IMR-90 (cell line): ENCODE measurements at regions not wholly inside any gene's neighbourhood (a gene's known extent, or its start where the extent isn't known, plus 50 kb on each side); places are given as distances from the start of the nearest gene placed in this dataset.

Experiments used
- ATAC-seq: fragments of 200-7000 bp; cut with Tn5 transposase; 2 replicates; pipeline ENCODE4 v1.9.1; 2020; ENCODE audit warnings: low read depth, mild to moderate bottlenecking, moderate library complexity
- BruUV-seq: library from RNA; stranded (reverse); fragments of 400-500 nt; replicated peaks from 2 replicates; lab custom pipeline; 2021; lab: Mats Ljungman, UMichigan
- CTCF ChIA-PET: fragments of 300-600 bp; formaldehyde crosslinking; extraction: SDS; loops from one replicate; lab custom pipeline; 2021; ENCODE audit warnings: antibody characterized with exemption; lab: Yijun Ruan, JAX
- POLR2A ChIA-PET: fragments of 300-600 bp; sonication (Branson Sonifier 250); formaldehyde crosslinking; loops from one replicate; lab custom pipeline; 2022; ENCODE audit warnings: antibody characterized with exemption; ENCODE audit not compliant: unreplicated experiment; lab: Charles Lee
- DNase-seq: peaks from one replicate; pipeline ENCODE4 v3.0.0; 2013
- H2AFZ ChIP-seq: replicated peaks from 2 replicates; pipeline ENCODE3; 2013; ENCODE audit warnings: low read length, mild to moderate bottlenecking; ENCODE audit not compliant: poor library complexity
- H2AK5ac ChIP-seq: 2 replicates; pipeline ENCODE4 v1.6.1; 2013; ENCODE audit warnings: low read depth, low read length, inconsistent platforms
- H2AK9ac ChIP-seq: replicated peaks from 2 replicates; pipeline ENCODE3; 2013; ENCODE audit warnings: mild to moderate bottlenecking, low read depth, low read length, moderate library complexity; ENCODE audit not compliant: poor library complexity
- H2BK120ac ChIP-seq: 2 replicates; pipeline ENCODE4 v1.6.1; 2013; ENCODE audit warnings: low read depth, low read length, inconsistent platforms
- H2BK15ac ChIP-seq: 3 replicates; pipeline ENCODE4 v1.6.1; 2013; ENCODE audit warnings: low read depth, low read length, inconsistent platforms
- H2BK20ac ChIP-seq: 2 replicates; pipeline ENCODE4 v1.6.1; 2013; ENCODE audit warnings: low read depth, mild to moderate bottlenecking, inconsistent platforms, low read length, moderate library complexity
- H2BK5ac ChIP-seq: 2 replicates; pipeline ENCODE4 v1.6.1; 2013; ENCODE audit warnings: mild to moderate bottlenecking, low read depth, low read length, inconsistent platforms; ENCODE audit not compliant: poor library complexity, severe bottlenecking
- H3K14ac ChIP-seq: replicated peaks from 2 replicates; pipeline ENCODE4 v1.6.1; 2013; ENCODE audit warnings: low read depth, low read length, inconsistent platforms
- H3K18ac ChIP-seq: 2 replicates; pipeline ENCODE4 v1.6.1; 2013; ENCODE audit warnings: low read depth, low read length, control low read depth
- H3K23ac ChIP-seq: 2 replicates; pipeline ENCODE4 v1.6.1; 2013; ENCODE audit warnings: low read depth, low read length, inconsistent platforms
- H3K27ac ChIP-seq: 2 replicates; pipeline ENCODE4 v1.5.1; 2013; ENCODE audit warnings: mild to moderate bottlenecking, control low read depth, low read length; ENCODE audit not compliant: insufficient read depth
- H3K27me3 ChIP-seq: 2 replicates; pipeline ENCODE4 v1.6.1; 2013; ENCODE audit warnings: low read length; ENCODE audit not compliant: control insufficient read depth, insufficient read depth
- H3K36me3 ChIP-seq: 2 replicates; pipeline ENCODE4 v1.6.1; 2013; ENCODE audit warnings: low read length, mixed read lengths; ENCODE audit not compliant: control insufficient read depth, insufficient read depth
- H3K4ac ChIP-seq: 2 replicates; pipeline ENCODE4 v1.6.1; 2013; ENCODE audit warnings: low read depth, low read length, inconsistent platforms
- H3K4me1 ChIP-seq: 2 replicates; pipeline ENCODE4 v1.6.1; 2013; ENCODE audit warnings: low read length, mixed read lengths; ENCODE audit not compliant: control insufficient read depth, insufficient read depth
- H3K4me2 ChIP-seq: 2 replicates; pipeline ENCODE4 v1.6.1; 2013; ENCODE audit warnings: low read depth, mild to moderate bottlenecking, control low read depth, low read length, moderate library complexity
- H3K4me3 ChIP-seq: 2 replicates; pipeline ENCODE4 v1.5.1; 2013; ENCODE audit warnings: low read depth, mild to moderate bottlenecking, control low read depth, low read length, moderate library complexity; ENCODE audit not compliant: insufficient read depth
- H3K56ac ChIP-seq: 2 replicates; pipeline ENCODE4 v1.6.1; 2013; ENCODE audit warnings: low read length, inconsistent platforms; ENCODE audit not compliant: insufficient read depth; ENCODE audit errors: extremely low read depth
- H3K79me1 ChIP-seq, 2 experiments: 2 replicates each; pipeline ENCODE4 v1.6.1; 2013; ENCODE audit warnings: low read length in 2 of 2, inconsistent platforms in 1 of 2, low read depth in 1 of 2
- H3K9ac ChIP-seq: 2 replicates; pipeline ENCODE4 v1.6.1; 2013; ENCODE audit warnings: low read depth, low read length, control low read depth
- H3K9me1 ChIP-seq: 2 replicates; pipeline ENCODE4 v1.6.1; 2013; ENCODE audit warnings: low read length, inconsistent platforms; ENCODE audit not compliant: insufficient read depth
- H3K9me3 ChIP-seq: 2 replicates; pipeline ENCODE4 v1.6.1; 2013; ENCODE audit warnings: low read length; ENCODE audit not compliant: control insufficient read depth, insufficient read depth
- H4K20me1 ChIP-seq: 2 replicates; pipeline ENCODE4 v1.6.1; 2013; ENCODE audit warnings: low read length, inconsistent platforms; ENCODE audit not compliant: insufficient read depth
- H4K5ac ChIP-seq: 2 replicates; pipeline ENCODE4 v1.6.1; 2013; ENCODE audit warnings: mild to moderate bottlenecking, low read depth, low read length, control low read depth
- H4K8ac ChIP-seq, 2 experiments: 2 replicates each; pipeline ENCODE4 v1.6.1; 2013; ENCODE audit warnings: low read depth in 2 of 2, low read length in 2 of 2, control low read depth in 1 of 2, inconsistent platforms in 1 of 2
- H4K91ac ChIP-seq: 2 replicates; pipeline ENCODE4 v1.6.1; 2013; ENCODE audit warnings: low read depth, low read length, inconsistent platforms; ENCODE audit not compliant: insufficient read depth
- CEBPB ChIP-seq: IDR thresholded peaks from 2 replicates; pipeline ENCODE4 v1.6.1; 2012; ENCODE audit warnings: low read depth, low read length, improper control_type of control experiment
- CTCF ChIP-seq: conservative IDR thresholded peaks from 2 replicates; pipeline ENCODE4 v1.5.1; 2012; ENCODE audit warnings: mild to moderate bottlenecking, low read depth, low read length, improper control_type of control experiment
- MAFK ChIP-seq: IDR thresholded peaks from 2 replicates; pipeline ENCODE4 v1.6.1; 2012; ENCODE audit warnings: low read depth, low read length, improper control_type of control experiment
- RAD21 ChIP-seq: IDR thresholded peaks from 2 replicates; pipeline ENCODE4 v1.6.1; 2012; ENCODE audit warnings: low read length, improper control_type of control experiment
- WGBS, 2 experiments: methylation state at CpG; one replicate each; pipeline versions ENCODE4 v1.1.5 to v1.1.7; 2013; ENCODE audit warnings: missing lambda C conversion rate in 2 of 2; ENCODE audit not compliant: insufficient read length in 1 of 2; ENCODE audit errors: extremely low coverage in 2 of 2; 5-methylcytosine and 5-hydroxymethylcytosine counted together
- dilution Hi-C: fragments of 300-500 bp; cut with HindIII; formaldehyde crosslinking; loops from one replicate; pipeline ENCODE4 v1.14.3; 2018; ENCODE audit warnings: low sequenced_read_pairs; ENCODE audit not compliant: unreplicated experiment
- in situ Hi-C: fragments of 300-500 bp; cut with MboI; formaldehyde crosslinking; loops from 3 replicates; pipeline ENCODE4 v1.14.3; 2019; ENCODE audit warnings: low sequenced_read_pairs, inconsistent platforms, mixed read lengths
- intact Hi-C: fragments of 100-400 bp; cut with micrococcal nuclease; formaldehyde crosslinking; loops from 2 replicates; pipeline ENCODE4 v1.10.0; 2022

GRCh38 chr13:76307142-76307541 is 579.1 kb downstream of the KCTD12 start:
- Histone ChIP-seq H3K4me1 (peaks cover 2% of the 10 kb centered on the region; the same call in 1 of the 2 replicates), H2AK5ac (no peak overlapping the region), H3K4me2 (peak overlapping the region; percentile 55), H3K14ac (no peak overlapping the region), H3K23ac (no peak overlapping the region), H3K18ac (no peak overlapping the region; the same call in 1 of the 2 replicates), H4K8ac (no peak overlapping the region), H2AFZ (no peak overlapping the region), H3K4me3 (no peak overlapping the region), H3K27ac (peak overlapping the region; percentile 12; the same call in 1 of the 2 replicates), H2BK120ac (no peak overlapping the region), H4K91ac (no peak overlapping the region), H3K56ac (0 out of 2 replicates have a peak overlapping the region, but pooled peaks have one; percentile 10), H3K9me3 (no peaks in the 10 kb centered on the region), H3K9ac (peak overlapping the region; percentile 3; the same call in 1 of the 2 replicates), H2AK9ac (no peak overlapping the region), H4K20me1 (no peaks in the 10 kb centered on the region), H3K9me1 (no peaks in the 10 kb centered on the region), H4K5ac (no peak overlapping the region), H2BK5ac (peak overlapping the region; percentile 32), H2BK15ac (no peak overlapping the region), H3K4ac (no peak overlapping the region), H3K27me3 (no peaks in the 10 kb centered on the region), H3K79me1 (no peaks in the 10 kb centered on the region), H3K36me3 (no peaks in the 10 kb centered on the region), H2BK20ac (no peak overlapping the region)
- no TSS peak for BruUV-seq
- POLR2A ChIA-PET, result interaction anchor here (0.6 kb wide), 1 partner anchor 13 kb away, joined by 4 read pairs; no protein-coding TSS in a partner anchor
- ATAC-seq (peak; percentile 97), DNase-seq (peak; percentile 79)
- dilution Hi-C loops, result no loop called here
- in situ Hi-C loops, result no loop called here
- intact Hi-C loops, result loop anchor here (2.0 to 10.0 kb wide), 4 partner anchors 75 to 598 kb away; no protein-coding TSS in a partner anchor
- no CpG with 5 or more reads among the region's 4 CpGs for WGBS, 2 experiments
- TF ChIP-seq RAD21 (peak; percentile 23; the same call in 1 of the 2 replicates), CEBPB (no peak), MAFK (no peak), CTCF (0 out of 2 replicates have a peak, but pooled peaks have one; percentile 10)
- CTCF ChIA-PET, result no interaction called here
